NCI-H2196 treated with DMSO at 0.1 percent for 48 hours (cell line): ENCODE measurements at regions not wholly inside any gene's neighbourhood (a gene's known extent, or its start where the extent isn't known, plus 50 kb on each side); places are given as distances from the start of the nearest gene placed in this dataset.
"Not testable (repeated sequence)": the region's sequence is repeated elsewhere in the genome, so short reads cannot be mapped to it uniquely, and the experiment has no call there.

Experiments
- DNase-seq: peaks from one replicate; lab custom pipeline; 2025; ENCODE audit not compliant: unreplicated experiment; lab: John Stamatoyannopoulos, UW

DNA sequence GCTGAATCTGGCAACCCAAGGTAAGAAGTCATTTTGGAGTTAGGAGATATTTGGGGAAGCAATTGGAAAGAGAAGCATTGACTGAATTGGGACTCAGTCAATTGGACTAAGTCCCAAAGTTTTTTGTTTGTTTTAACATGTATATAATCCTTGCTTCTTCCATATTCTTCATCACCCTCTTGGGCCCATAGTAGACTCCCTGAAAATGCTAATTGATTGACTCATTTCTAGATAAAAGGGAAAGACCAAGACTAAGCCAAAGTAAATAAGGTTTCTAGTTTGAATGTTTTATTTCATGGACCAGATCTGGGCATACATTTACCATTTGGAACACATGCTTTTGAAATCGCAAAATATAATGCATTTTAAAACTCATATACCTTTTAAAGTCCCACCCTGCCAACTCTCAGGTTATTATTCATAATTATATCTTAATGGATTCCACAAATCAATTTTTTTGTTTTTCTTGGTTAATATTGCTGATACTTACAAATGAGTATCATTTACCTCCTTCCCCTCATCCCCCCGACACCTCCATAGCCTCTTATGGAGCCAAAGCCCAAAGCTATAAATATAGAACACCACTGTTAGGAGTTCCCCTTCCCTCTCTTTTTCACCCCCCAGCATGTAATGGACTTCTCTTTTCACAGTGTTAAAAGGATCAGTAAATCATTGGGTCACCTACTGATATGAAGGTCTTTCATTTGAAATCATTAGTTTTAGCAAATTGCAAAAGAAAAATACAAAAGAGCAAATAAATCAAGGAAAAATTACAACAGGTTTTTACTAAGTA lies 674.0 kb upstream of the SOX9 start:
- DNase-seq = no peak

DNA sequence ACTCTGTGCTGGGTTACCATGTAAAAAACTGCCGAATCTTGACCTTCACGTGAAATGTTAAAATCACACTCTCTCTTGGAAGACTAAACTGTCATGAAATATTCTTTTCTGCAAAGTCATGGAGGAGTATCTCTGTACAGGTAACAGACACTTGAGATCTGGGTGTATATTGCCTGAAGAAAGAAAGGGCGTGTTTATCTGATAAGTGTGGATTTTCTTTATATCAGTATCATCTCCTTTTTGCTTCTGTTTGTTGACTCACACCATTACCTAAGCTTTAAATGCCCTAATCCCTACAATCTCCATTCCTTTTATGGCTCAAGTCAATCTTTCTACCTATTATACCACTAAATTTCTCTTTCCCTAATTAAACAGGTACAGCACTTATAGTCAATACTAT lies 673.2 kb upstream of the SOX9 start:
- DNase-seq = no peak

DNA sequence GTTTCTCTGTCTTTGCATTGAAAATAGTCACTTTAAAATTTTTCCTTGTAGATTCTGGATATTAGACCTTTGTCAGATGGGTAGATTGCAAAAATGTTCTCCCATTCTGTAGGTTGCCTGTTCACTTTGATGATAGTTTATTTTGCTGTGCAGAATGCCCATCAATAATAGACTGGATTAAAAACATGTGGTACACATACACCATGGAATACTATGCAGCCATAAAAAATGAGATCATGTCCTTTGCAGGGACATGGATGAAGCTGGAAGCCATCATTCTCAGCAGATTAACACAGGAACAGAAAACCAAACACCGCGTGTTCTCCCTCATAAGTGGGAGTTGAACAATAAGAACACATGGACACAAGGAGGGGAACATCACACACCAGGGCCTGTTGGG lies 670.2 kb upstream of the SOX9 start:
- DNase-seq = not testable (repeated sequence)

DNA sequence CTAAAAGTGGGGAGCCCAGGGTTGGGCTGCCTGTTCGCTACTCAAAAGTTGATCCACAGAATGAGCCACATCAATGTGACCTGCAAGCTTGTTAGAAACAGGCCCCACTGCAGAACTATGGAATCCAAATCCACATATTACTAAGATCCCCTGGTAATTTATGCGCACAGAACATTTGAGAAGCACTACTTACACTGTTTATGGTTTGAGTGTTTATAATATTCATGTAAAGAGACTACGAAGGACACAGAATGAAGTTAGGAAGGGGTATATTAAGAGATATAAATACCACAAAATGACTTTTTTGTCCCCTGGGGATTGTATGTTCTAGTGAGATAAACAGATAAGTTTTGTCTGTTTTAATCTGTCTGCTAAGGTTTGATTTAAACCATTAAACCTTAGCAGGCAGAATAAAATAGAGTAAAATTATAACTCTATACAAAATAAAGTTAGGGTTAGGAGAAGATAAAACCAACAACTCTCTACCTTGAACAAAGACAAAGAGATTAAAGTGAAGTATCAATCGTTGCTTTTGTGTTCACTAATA lies 666.9 kb upstream of the SOX9 start:
- DNase-seq = no peak

DNA sequence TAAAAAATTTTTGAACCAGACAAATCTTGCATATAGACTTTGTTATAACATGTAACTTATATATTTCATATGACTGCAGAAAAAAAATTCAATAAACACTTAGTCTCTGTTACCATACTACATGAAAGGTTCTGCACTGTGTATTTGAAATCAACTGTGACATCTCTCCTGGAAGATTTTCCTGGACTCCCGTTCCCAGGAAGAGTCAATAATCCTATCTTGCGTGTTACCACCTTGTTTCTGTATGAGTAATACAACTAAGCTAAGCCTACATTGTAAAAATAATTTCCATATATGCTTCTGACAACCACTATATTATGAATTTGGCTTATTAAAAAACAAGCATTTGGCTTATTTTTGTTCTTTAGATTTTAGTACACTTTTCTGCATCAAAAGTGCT lies 665.6 kb upstream of the SOX9 start:
- DNase-seq = no peak

DNA sequence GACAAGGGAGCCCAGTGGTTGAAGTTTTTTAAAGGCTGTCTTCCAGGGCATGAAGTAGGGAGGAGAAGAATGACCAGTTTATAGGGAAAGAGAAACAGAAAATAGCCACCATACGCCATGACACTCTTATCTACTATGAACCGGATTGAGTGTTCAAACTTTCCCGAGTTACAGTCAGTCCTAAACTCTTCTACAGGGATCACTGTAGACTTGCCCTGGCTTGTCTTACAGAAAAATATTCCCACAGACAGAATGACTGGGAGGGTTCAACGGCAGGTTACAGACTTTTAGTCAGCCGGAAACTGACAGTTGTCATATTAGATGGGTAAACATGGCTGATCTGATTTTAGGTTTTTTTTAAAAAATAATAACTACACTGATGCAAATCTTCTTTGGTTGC lies 662.5 kb upstream of the SOX9 start:
- no peak for DNase-seq

DNA sequence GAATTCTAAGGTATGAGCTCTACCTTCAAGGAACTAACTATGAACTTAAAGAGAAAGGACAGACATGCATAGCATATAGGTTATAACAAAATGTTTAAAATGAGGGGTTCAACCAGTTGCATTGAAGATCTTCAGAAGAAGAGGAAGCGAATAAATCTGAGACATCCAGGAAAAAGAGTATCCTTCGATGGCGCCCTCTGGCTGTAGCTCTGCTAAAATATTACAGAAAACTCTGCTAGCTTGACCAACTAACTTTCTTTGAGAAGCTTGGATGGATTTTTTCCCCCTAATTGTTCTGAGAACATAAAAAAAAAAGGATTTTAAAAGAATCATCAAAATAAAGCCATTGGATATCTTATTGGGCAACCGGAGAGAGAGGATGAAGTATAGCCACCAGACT lies 659.9 kb upstream of the SOX9 start:
- no peak for DNase-seq

DNA sequence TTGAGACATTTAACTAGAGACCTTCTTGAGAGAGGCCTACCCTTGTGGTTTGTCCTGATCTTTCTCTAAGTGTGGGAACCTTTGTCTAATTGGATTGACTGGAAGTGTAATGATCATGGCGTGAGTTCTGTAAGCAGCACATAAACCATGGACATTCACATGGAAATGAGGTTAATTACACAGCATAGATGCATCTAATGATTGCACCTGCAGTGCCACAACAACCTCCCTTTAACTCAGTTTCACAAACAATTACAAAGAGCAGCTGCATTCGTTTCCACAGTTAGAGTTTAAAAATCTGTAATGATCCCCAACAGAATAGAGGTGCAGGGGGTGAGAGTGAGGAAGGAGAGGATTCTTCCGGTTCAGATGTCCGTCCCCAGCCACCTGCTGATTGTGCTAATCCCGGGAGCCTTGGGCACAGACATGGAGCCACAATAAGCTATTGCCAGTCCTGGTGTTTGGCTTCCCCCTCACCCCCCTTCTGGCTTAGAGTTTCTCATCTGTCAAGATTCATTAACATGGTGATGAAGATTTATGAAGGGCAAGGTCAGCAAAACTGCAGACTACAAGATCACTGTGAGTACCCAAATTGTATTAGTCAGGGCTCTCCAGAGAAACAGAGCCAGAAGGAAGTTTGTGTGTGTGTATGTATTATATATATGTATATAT lies 659.2 kb upstream of the SOX9 start:
- DNase-seq = no peak

DNA sequence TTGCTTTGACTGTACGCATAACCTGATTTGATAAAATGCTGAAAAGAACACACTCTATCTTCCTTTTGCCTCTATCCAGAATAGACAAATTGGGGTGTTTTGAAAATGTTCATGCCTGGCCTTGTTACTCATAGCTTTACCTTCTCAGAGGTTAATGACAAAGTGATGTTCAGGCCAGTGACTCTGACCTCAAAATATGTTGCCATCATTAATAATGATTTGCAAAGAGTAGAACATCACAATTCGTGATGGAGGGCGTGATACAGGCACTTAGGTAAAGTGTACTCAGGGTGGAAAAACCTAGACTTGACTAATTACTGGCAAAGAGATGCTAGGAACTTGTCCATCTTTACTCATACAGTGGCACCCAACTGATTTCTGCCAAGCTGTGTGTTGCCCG lies 656.6 kb upstream of the SOX9 start:
- no peak for DNase-seq

DNA sequence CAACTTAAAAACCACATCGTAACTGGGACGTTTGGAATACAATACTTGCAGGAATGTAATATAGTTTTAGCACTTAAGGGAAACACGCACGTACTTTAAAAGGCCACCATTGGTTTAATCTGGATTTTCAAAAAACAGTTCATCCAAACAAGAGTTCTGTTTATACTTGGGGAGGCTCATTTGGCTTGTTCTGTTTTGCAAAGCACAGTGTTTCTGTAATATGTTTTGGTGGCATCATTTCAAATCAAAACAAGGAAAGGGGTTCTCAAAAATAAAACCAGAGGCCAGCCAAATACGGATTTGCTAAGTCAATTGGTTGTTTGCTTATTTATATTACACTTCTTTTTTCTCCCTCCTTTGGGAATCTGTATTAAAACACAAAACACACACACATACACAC lies 656.1 kb upstream of the SOX9 start:
- no peak for DNase-seq

DNA sequence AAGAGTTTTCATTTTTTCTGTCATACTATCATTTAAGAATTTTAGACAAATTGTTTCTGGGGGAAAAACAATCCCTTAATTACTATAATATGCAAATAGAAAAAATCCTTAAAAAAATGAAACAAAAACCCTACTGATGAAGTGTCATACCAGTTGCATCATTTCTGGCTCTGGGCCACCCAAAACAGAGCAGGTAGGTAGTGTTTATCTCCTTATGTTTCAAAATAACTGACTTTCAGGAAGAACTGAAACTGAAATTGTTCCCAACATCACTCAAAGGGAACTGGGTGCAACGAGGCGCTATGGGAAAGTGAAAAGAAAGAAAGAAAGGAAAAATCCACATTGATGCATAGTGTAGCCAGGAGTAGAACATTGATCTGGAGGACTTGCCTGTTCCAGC lies 653.1 kb upstream of the SOX9 start:
- DNase-seq = no peak

DNA sequence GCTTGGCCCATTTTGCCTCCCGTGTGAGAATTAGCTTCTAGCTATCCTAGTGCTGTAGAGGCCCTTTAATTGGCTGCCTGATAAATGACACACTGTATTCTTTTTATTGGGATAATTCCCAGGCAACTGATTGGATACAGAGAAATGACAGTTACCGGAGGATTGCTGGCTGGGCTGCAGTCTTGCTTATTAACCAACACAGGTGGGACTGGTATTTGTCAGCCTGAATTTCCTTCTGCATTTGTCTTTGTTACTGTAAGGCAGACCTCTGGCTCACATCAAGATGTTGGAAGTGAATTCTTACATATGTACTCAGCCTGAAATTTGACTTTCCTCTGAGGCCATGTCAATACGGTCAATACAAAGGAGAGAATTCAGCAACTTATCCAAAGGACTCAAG lies 650.8 kb upstream of the SOX9 start:
- DNase-seq = no peak

DNA sequence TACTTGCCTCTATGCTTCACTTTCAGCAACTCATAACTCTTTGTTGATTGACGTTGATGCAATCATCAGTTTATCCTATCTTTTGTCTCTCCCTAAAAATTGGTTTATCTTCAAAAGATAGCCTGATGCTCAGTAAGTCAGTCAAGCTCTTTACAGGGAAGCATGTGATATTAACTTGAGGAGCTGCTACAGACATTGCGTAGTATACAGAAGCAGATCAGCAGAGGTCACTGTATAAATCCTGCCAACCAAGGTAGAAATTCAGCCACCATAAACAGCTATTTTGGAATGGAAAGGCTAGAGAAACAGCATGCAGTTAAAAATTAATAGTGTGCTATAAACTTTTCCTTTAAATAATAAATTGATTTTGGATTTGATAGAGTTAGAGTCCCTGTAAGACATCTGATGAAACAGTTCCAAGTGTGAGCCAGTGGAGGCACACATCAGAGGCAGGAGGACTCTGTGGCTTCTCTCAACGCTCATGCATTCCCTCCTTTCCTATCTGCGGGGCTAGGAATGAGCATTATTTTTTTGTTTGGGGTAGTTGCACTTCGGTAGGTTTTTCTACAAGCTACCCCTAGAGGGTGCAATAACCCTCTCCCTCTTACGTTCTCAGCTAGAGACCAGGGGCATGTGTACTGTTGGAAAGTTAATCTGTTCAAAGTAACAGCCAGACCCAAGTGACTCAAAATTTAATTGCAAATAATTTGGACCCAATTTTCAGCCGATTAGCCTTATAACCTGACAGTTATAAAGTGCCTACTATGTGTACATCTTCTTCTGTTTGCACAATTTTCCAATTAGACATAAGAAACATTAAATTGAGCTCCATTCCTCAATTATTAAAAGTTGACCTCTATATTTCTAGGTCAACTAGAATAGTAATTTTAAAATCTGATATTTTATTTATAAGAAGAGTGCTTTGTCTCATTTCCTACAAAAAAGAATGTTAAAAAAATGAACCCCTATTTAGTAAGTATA lies 647.7 kb upstream of the SOX9 start:
- DNase-seq = peak; percentile 28

DNA sequence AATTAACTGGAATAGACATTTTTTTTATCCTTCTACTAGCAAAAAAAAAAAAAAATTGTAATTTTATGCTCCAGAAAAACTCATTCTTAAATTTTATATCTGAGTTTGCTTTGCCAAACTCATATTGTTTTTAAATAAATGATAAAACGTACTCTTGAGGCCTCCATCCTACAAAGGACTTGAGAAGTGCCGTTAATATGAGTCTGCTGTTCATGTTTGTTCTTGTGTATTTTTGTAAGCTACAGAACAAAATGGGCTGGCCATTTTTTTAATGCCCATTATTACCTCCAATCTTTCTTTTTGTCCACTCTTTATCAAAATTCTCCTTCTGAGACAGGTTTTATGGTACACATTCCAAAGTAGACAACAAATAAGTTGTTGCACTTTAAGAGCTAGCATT lies 643.5 kb upstream of the SOX9 start:
- DNase-seq = no peak

DNA sequence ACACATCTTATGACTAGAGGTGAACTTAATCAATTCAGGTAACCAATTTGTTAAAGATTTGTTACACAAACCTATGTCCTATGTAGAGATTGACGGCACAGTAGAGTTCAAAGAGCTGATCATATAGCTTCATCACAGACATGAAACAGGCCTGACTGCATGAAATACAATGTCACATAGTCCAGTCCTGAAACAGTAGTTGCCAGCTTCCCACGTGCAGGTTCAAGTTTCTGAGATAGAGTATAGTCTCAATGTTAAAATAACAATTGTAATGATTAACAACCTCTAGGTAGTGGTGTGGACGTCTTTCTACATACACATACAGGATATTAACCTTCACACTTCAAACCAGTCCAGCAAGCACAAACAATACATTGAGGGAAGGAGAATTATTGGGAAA lies 640.7 kb upstream of the SOX9 start:
- DNase-seq = no peak

DNA sequence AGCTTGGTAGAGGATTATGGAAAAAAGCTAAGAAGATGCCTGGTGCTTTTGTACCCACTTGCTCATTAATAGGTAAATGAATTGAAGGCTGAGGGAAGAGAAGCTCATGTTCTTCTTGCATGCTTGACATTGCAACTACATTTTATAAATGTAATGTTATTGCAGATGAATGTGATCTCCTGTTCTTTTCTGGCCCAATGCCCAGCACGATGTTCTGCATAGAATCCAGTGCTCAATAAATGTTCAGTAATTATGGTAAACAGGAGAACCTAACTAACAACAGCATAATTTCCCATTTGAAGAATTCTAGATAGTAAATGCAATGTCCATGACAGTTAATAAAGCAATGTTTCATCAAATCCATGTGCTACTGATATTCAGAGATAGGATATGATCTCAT lies 638.2 kb upstream of the SOX9 start:
- no peak for DNase-seq

DNA sequence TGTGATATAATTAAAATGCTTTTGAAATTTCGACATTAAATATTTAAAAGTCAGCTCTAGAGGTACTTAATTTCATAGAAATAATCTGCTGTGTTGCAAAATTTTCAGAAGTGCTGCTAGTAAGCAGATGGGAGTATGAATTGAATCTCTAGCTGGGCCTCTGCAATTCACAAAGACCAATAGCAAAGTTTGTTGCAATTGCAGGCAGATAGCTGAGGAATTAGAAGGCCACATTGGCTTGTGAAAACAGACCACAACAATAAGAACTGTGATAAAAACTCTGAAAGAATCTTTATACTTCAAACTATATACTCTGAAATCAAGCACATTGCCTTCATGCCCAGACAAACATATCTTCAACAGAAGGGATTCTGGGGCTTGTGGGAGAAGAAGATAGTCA lies 636.3 kb upstream of the SOX9 start:
- no peak for DNase-seq

DNA sequence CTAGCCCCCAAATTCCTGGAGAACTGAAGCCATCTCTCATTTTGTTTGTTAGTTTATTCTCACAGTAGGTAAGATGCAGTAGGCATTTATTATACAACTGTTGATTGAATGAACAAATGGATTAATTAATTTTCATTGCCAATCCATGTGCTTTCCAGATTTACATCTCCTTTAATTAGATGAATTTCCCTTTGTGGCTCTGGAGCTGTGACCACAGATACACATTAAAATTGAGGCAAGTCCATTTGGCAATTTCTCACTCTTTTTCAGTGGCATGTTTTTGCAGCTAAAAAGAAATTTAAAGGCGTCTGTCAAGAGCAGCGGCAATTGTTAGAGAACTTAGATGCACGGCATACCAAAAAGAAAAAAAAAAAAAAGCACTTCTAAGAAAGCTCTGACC lies 635.4 kb upstream of the SOX9 start:
- DNase-seq = no peak

DNA sequence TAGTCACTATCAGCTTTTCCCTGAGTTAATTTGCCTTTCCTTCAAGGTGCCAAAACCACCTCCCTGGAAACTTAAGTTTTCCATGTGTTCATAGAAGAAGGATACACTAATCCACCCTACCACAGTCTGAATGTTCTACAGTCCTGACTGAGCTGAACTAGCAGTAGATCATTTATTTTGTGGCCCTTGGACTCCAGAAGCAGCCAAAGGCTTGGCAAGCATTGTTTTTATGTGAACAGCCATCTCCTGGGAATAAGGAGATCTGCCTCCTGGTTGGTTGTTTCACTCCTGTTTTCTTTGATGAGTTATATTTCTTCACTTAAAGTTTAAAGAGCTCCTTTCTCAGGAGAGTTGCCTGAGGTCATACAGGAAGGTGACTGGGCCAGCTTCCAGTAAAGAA lies 634.6 kb upstream of the SOX9 start:
- no peak for DNase-seq

DNA sequence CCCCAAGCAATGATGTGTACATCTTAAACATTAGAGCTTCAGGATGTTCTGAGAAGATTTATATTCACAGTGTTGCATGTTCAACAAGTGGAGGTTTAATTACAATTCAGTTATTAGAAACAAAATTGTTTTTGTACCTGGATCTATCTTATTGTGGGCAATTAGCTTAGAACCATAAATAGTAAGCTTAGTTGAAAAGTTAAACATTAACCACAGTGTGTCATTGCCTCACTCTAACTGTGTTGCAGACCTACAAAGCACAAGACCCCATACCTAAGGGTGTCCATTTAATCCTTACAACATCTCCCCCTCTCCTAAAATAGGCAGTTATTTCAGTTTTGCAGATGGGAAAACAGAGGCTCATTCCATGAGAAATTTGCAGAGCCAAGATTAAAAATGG lies 632.0 kb upstream of the SOX9 start:
- DNase-seq = no peak

DNA sequence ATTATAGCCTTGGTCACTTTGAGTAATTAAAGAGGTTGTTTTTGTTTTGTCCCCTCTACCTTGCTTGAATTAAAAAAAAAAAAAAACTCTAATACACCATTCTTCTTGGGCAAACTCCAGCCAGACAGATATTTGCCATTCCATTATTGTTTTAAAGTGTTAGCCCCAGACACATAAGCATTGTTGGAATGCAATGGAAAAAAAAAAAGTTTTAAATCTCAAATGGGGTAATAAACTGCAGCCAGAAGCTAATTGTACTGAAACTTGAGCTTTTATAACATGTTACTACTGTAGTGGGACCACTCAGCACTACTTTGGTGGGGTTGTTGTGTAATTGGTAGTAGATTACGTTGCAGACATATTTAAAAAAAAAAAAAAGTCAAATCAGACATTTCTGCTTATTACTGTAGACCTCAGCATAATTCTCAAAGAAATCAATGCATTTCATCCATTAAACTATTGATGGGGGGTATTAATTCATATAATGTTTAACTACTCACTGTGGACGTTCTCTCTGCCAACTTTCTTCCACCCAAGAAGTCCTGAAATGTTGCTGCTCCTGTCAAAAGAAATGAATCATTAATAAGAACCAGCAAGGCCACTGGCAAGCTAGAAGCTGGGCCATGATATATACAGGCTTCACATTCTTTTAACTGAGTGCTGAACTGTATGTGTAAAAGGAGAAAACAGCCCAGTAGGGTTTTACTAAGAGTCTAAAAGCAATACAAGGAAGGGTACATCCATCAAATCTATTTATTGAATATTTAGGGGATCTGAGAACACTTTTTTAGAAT lies 626.6 kb upstream of the SOX9 start:
- no peak for DNase-seq
